ENCODE measurements at regions not wholly inside any gene's neighbourhood (a gene's known extent, or its start where the extent isn't known, plus 50 kb on each side); places are given as distances from the start of the nearest gene placed in this dataset.
A peak's percentile ranks its signal among the peaks of the same experiment; 100 is the strongest.

DNA sequence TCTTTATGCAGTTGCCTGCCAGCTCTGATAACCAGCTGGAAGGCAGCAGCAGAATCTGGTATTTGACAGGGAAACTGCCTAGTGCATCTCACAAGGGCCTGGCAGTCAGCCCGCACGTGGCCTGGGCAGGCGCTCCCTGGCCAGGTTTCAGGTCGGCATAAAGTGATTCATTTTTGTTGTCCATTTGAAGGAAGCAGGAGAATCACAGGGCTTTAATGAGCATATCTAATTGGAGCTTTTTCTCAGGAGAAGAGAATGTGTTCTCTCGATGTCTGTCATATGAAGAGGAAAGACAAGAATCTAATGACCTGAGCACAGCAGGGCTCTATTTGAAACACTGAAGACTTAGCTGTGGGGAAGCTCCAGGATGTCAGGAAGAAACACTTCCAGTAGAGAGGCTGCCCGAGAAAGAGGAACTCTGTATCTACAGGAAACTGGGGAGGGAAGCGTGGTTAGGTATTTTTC is 98.8 kb upstream of the MB21D2 start (continued):
- TF ChIP-seq TAF1 (IDR thresholded peaks at IDR 0.05; ENCODE audit: borderline replicate concordance, low read depth, low read length) = no peak
- TF ChIP-seq, protein P1, sequence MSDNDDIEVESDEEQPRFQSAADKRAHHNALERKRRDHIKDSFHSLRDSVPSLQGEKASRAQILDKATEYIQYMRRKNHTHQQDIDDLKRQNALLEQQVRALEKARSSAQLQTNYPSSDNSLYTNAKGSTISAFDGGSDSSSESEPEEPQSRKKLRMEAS (IDR thresholded peaks at IDR 0.05; ENCODE audit: low read depth) = peak; percentile 50; the same call in 1 of the 2 replicates
- TF ChIP-seq TCF12 (IDR thresholded peaks at IDR 0.05) = peak; percentile 26; the same call in 1 of the 2 replicates
- TF ChIP-seq NRF1 (IDR thresholded peaks at IDR 0.05; ENCODE audit: low read depth, low read length) = no peak

DNA sequence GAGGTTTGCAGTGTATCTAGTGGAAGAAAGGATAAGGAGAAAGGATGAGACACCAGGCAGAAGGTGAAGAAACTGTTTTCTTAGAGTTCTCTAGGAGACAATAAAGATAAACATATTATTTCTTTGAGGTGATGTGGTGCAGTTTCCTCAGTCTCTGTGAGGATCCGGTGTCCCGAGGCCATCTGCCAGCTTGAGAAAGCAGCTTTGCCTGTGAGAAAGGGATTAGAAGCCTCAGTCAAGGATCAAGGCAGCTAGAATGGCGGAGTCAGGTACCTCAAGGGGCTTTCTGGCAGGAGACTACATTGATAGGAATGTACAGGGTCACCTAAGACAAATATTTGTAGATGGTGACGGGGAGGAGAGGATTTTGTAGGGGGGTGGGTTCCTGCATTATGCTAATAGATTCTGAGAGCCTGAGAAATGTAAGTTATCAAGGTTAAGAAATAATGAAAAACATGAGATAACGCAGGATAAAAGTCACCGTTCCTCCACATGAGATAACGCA is 103.9 kb upstream of the MB21D2 start:
- WGBS (ENCODE audit: low lambda C conversion rate) = 63% methylated on average over 7 of the region's 7 CpGs
- H4K20me1 ChIP-seq (ENCODE audit: insufficient read depth) = no peaks in the 10 kb centered on the region
- no peaks in the 10 kb centered on the region for H3K36me3 ChIP-seq (replicated peaks in 1 of 2; ENCODE audit: control insufficient read depth in 1 of 2, insufficient read depth in 2 of 2, low read length in 1 of 2)
- no peak overlapping the region for H3K4me3 ChIP-seq (ENCODE audit: low read depth in 2 of 2, low read length in 1 of 2)
- no peak for DNase-seq
- ChIA-PET POLR2A (no interaction called here), CTCF (no interaction called here)
- H2AFZ ChIP-seq (ENCODE audit: low read depth) = no peak overlapping the region
- H3K27me3 ChIP-seq (ENCODE audit: insufficient read depth) = no peaks in the 10 kb centered on the region
- H3K9ac ChIP-seq = no peak overlapping the region
- H3K4me1 ChIP-seq (ENCODE audit: control insufficient read depth in 1 of 2, insufficient read depth in 2 of 2, low read depth in 1 of 2, low read length in 1 of 2) = no peaks in the 10 kb centered on the region
- H3K9me2 ChIP-seq = no peaks in the 10 kb centered on the region
- H3K4me2 ChIP-seq = no peak overlapping the region
- no peaks in the 10 kb centered on the region for H3F3A ChIP-seq (replicated peaks; ENCODE audit: insufficient read depth)
- no peaks in the 10 kb centered on the region for H3K79me2 ChIP-seq (ENCODE audit: insufficient read depth)
- no peaks in the 10 kb centered on the region for H3K9me3 ChIP-seq
- H3K27ac ChIP-seq (ENCODE audit: low read depth in 2 of 2, low read length in 1 of 2) = no peak overlapping the region
- TF ChIP-seq FOSL2 (IDR thresholded peaks at IDR 0.05; ENCODE audit: borderline replicate concordance, low read depth) = no peak
- TF ChIP-seq POLR2AphosphoS5 (IDR thresholded peaks at IDR 0.05; ENCODE audit: low read depth, low read length) = no peak
- no peak for TF ChIP-seq RFX5 (IDR thresholded peaks at IDR 0.05; ENCODE audit: low read length)
- TF ChIP-seq TEAD4 (IDR thresholded peaks at IDR 0.05; ENCODE audit: borderline replicate concordance, insufficient read depth) = no peak
- TF ChIP-seq TCF12 (IDR thresholded peaks at IDR 0.05) = no peak
- no peak for TF ChIP-seq RAD21 (IDR thresholded peaks at IDR 0.05; ENCODE audit: low read length)
- no peak for TF ChIP-seq NFIC (IDR thresholded peaks at IDR 0.05; ENCODE audit: borderline replicate concordance)
- TF ChIP-seq YY1 (IDR thresholded peaks at IDR 0.05; ENCODE audit: low read depth) = no peak
- TF ChIP-seq CHD2 (IDR thresholded peaks at IDR 0.05; ENCODE audit: low read length, partially characterized antibody) = no peak
- no peak for TF ChIP-seq MEF2A (IDR thresholded peaks at IDR 0.05; ENCODE audit: borderline replicate concordance, low read depth)
- no peak for TF ChIP-seq RXRA (IDR thresholded peaks at IDR 0.05; ENCODE audit: borderline replicate concordance, low read depth)
- TF ChIP-seq, protein P2, sequence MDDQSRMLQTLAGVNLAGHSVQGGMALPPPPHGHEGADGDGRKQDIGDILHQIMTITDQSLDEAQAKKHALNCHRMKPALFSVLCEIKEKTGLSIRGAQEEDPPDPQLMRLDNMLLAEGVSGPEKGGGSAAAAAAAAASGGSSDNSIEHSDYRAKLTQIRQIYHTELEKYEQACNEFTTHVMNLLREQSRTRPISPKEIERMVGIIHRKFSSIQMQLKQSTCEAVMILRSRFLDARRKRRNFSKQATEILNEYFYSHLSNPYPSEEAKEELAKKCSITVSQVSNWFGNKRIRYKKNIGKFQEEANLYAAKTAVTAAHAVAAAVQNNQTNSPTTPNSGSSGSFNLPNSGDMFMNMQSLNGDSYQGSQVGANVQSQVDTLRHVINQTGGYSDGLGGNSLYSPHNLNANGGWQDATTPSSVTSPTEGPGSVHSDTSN (IDR thresholded peaks at IDR 0.05) = no peak
- TF ChIP-seq, protein P3, sequence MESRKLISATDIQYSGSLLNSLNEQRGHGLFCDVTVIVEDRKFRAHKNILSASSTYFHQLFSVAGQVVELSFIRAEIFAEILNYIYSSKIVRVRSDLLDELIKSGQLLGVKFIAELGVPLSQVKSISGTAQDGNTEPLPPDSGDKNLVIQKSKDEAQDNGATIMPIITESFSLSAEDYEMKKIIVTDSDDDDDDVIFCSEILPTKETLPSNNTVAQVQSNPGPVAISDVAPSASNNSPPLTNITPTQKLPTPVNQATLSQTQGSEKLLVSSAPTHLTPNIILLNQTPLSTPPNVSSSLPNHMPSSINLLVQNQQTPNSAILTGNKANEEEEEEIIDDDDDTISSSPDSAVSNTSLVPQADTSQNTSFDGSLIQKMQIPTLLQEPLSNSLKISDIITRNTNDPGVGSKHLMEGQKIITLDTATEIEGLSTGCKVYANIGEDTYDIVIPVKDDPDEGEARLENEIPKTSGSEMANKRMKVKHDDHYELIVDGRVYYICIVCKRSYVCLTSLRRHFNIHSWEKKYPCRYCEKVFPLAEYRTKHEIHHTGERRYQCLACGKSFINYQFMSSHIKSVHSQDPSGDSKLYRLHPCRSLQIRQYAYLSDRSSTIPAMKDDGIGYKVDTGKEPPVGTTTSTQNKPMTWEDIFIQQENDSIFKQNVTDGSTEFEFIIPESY (IDR thresholded peaks at IDR 0.05; ENCODE audit: borderline replicate concordance, low read depth) = no peak
- TF ChIP-seq ELF1 (IDR thresholded peaks at IDR 0.05) = no peak
- TF ChIP-seq, protein P4, sequence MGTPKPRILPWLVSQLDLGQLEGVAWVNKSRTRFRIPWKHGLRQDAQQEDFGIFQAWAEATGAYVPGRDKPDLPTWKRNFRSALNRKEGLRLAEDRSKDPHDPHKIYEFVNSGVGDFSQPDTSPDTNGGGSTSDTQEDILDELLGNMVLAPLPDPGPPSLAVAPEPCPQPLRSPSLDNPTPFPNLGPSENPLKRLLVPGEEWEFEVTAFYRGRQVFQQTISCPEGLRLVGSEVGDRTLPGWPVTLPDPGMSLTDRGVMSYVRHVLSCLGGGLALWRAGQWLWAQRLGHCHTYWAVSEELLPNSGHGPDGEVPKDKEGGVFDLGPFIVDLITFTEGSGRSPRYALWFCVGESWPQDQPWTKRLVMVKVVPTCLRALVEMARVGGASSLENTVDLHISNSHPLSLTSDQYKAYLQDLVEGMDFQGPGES (IDR thresholded peaks at IDR 0.05; ENCODE audit: low read depth, low read length) = no peak
- no peak for TF ChIP-seq RCOR1 (IDR thresholded peaks at IDR 0.05; ENCODE audit: low read length)
- no peak for TF ChIP-seq GATA2 (CRISPR knock-in tag; IDR thresholded peaks at IDR 0.05)
- no peak for TF ChIP-seq JUND (IDR thresholded peaks at IDR 0.05)
- TF ChIP-seq, protein P1 (IDR thresholded peaks at IDR 0.05; ENCODE audit: low read depth) = no peak
